Eye (tissue), 1 donor: ENCODE measurements at regions not wholly inside any gene's neighbourhood (a gene's known extent, or its start where the extent isn't known, plus 50 kb on each side); places are given as distances from the start of the nearest gene placed in this dataset.
"Not testable (repeated sequence)": the region's sequence is repeated elsewhere in the genome, so short reads cannot be mapped to it uniquely, and the experiment has no call there.

ENCODE experiments used
- DNase-seq: peaks from one replicate; pipeline ENCODE4 v3.0.0-alpha.2; 2015

- not testable (repeated sequence) for DNase-seq
These were observed 101.0 kb downstream of the GOSR1 start for GRCh38 chr17:30578015-30578717.
